ENCODE measurements at regions not wholly inside any gene's neighbourhood (a gene's known extent, or its start where the extent isn't known, plus 50 kb on each side); places are given as distances from the start of the nearest gene placed in this dataset.
A peak's percentile ranks its signal among the peaks of the same experiment; 100 is the strongest.
"Not testable (repeated sequence)": the region's sequence is repeated elsewhere in the genome, so short reads cannot be mapped to it uniquely, and the experiment has no call there.

DNA sequence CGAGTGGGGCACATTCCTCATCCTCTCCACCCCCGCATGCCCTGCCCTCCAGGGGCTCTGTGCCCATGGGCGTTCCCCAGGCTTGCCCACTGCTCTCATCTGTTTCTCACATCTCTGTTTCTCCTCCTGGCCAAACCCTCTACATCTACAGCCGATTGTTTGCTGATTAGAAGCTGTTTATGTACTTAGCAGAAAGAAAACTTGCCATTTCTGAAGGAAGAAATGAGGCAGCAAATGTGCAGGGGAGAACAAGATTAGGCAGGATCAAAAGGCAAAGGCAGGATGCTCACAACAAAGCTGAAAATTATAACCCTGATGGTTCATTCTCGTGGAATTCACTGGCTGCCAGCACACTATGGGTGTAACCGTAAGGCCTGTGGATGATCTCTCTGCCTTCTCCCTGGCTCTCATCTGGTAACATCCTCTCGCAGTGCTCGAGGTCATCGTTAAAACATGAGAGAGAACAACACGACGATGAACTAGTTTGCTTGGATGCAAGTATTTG, 111.6 kb upstream of the KLF14 start:
- DNase-seq (ENCODE audit: low read depth): peak; percentile 94

- DNase-seq (ENCODE audit: low read depth): no peak
These were observed 115.6 kb upstream of the KLF14 start for GRCh38 chr7:130849604-130850003.

DNA sequence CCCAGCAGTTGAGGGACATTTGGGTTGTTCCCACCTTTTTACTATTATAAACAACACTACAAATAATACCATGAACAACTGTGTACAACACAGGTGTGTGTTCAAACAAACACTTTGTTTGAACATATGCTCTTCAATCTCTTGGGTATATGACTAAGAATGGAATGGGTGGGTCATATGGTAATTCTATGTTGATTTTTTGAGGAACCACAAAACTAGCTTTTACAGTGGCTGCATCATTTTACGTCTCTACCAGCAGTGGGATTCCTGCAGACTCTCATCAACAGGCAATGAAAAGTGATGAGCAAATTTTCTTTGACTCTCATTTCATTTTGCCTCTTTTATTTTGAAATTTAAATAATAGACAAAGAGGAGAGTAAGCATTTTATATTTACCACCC, 116.9 kb upstream of the KLF14 start:
- DNase-seq (ENCODE audit: low read depth): peak; percentile 83

DNA sequence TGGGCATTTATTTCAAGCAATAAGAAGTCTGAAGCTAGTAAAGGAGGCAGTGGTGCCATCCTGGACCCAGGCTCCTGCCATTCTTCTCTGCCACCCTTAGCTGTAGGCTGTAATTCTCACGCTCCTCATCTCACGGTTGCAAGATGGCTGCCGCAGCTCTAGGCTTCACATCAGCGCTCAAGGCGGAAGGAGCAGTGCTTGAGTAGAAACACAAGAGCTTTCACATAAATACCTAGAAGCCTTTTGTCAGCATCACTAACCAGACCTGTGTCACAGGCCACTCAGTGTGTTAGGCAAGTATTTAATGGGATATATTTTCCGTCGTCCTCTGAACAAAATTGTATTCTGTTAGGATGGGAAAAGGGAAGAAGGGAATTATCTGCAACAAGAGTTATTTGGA, 118.9 kb upstream of the KLF14 start:
- DNase-seq (ENCODE audit: low read depth): no peak

DNA sequence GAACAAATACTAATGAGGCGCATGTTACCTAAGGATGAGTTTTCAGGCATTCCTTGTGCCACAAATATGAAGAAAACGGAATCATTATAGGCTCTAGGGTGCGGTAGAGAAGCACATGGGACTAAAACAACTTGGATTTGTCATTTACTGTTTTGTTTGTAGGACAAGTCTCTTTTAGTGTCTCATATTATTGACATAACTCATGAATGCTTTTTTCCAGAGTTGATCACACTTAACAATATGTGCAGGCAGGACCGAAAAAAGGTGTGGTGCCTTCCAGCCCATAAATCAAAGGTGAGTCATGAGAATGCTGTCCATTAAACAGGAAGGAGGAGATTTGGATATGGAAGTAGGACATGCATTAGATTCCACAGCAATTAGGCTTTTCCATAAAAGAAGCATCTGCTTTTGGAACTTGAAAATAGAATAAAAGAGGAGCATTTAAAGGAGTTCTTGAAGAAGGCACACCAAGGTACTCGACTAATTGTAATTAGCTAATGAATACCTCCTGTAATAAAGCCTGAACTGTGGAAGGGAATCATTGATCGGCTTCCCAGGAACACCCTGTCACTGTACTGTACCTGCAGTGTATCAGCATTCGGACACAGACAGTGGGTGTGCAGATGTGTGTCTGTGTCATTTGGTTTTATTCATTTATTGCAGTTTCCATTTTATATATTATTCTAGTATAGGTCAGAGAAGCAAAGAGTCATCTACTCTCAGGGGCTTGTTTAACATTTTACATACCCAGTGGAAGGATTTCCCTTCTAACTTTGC, 119.7 kb upstream of the KLF14 start:
- DNase-seq (ENCODE audit: low read depth): peak; percentile 83

GRCh38 chr7:130854481-130854880, 120.5 kb upstream of the KLF14 start:
- DNase-seq (ENCODE audit: low read depth): no peak

DNA sequence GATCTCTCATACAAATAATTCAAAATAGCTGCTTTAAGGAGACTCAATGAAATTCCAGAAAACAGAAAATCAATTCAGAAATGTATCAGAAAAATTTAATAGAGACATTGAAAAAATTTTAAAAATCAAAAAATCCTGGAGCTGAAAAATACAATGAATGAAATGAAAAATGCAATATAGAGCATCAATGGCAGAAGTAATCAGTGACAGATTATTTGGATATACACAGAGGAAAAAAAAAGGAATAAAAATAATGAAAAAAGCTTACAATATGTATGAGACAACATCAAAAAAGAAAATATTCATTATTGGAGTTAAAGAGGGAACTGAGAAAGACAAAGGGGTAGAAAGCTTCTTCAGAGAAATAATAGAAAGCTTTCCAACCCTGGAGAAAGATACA, 122.9 kb upstream of the KLF14 start:
- DNase-seq (ENCODE audit: low read depth): no peak

DNA sequence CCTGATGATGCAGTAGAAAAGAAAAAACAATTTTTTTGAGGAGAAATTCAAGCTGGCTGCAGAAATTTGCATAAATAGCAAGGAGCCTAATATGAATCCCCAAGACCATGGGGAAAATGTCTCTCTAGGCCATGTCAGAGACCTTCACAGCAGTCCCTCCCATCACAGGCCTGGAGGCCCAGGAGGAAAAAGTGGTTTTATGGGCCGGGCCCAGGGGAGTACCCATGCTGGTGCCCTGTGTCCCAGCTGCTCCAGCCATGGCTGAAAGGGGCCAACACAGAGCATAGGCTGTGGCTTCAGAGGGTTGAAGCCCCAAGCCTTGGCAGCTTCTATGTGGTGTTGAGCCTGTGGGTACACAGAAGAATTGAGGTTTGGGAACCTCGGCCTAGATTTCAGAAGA, 126.8 kb upstream of the KLF14 start:
- not testable (repeated sequence) for DNase-seq (ENCODE audit: low read depth)

DNA sequence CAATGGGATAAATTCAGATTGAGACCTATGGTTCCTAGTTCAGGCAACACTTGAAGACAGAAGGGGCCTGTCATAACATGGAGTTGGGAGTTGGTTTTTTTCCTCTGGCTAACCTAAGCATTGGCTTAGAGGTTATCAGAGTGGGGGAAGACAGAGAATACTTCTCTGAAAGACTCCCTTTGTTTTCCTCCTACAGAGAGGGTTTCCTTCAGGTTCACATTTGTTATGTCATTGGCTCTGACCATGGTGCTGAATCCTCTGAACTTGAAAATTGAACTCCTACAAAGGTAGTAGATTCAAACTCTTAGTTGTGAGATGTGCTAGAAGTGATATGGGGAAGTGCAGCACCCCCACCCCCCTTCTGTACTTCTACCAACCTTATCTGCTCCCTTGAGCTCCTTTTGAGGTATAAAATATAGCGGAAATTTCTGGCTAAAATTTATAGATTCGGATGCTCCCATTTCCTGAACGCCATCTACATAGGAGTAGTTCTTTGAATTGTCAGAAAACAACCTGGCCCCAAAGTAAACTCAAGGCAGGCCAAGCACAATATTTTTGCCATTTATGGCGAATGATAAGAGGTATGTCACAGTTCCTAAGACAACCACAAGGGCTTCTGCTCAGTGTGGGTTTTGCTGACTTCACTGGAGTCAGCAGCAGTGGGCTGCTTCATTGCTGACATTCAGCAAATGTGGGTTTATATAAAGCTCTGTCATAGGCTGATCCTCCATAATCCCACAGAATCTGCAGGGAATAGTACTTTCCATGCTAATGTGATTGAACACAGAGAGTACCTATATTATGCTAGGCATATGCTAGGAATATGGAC, 131.6 kb upstream of the KLF14 start:
- peak; percentile 63 for DNase-seq (ENCODE audit: low read depth)

GRCh38 chr7:130867039-130867438, 133.0 kb upstream of the KLF14 start:
- DNase-seq (ENCODE audit: low read depth): no peak

GRCh38 chr7:130867581-130868136, 133.7 kb upstream of the KLF14 start:
- no peak for DNase-seq (ENCODE audit: low read depth)

- no peak for DNase-seq (ENCODE audit: low read depth)
These were observed 134.1 kb upstream of the KLF14 start for GRCh38 chr7:130868139-130868538.

DNA sequence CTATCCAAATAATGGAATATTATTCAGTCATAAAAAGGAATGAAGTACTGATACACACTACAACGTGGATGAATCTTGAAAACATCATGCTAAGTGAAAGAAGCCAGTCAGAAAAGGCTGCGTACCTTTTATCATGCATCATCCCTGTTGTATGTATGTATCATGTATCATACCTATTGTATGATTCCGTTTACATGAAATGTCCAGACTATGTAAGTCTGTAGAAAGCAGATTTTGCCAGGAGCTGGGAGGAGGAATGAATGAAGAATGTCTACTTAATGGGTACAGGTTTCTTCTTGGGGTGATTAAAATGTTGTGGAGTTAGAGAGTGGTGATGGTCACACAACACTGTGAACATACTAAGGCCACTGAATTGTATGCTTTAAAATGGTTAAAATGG, 135.9 kb upstream of the KLF14 start:
- DNase-seq (ENCODE audit: low read depth): no peak

DNA sequence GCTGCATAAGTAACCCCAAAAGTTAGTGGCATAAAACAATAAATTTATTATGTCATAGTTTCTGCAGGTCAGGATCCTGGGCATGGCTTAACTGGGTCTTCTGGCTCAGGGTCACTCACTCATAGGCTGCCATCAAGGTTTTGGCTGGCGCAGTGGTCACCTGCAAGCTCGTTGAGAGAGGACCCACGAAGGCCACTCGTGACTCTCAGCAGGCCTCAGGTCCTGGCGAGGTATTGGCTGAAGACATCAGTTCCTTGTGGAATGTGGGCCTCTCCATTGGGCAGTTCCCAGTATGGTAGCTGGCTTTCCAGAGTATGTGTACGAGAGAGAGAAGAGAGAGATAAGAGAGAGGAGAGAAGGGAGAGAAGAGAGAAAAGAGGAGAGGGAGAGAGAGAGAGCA, 138.3 kb upstream of the KLF14 start:
- DNase-seq (ENCODE audit: low read depth): no peak

- DNase-seq (ENCODE audit: low read depth): peak; percentile 60
These were observed 138.9 kb upstream of the KLF14 start for GRCh38 chr7:130872756-130873448.

GRCh38 chr7:130874071-130874915, 140.3 kb upstream of the KLF14 start:
- no peak for DNase-seq (ENCODE audit: low read depth)

- no peak for DNase-seq (ENCODE audit: low read depth)
These were observed 141.3 kb upstream of the KLF14 start for GRCh38 chr7:130875265-130875741.

GRCh38 chr7:130875901-130876300, 141.9 kb upstream of the KLF14 start:
- no peak for DNase-seq (ENCODE audit: low read depth)

- DNase-seq (ENCODE audit: low read depth): no peak
These were observed 143.4 kb upstream of the KLF14 start for GRCh38 chr7:130877236-130877990.

DNA sequence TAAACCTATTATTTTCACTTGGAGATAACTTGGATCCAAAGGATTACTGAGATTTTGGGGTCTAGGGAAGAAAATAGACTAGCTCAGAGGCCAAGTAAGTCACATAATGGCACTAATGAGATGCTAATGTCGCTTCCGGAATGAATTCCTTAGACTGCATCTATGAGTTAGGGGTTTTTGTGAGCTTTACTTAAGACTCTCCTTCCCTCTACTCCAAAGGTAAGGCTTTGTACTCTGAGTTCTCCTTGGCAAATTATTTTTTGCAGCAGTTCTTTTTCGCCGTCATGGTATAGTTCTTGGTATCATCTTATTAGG, 143.9 kb upstream of the KLF14 start:
- DNase-seq (ENCODE audit: low read depth): no peak
